Ecto neural progenitor cell (in vitro differentiated cells): ENCODE measurements at regions not wholly inside any gene's neighbourhood (a gene's known extent, or its start where the extent isn't known, plus 50 kb on each side); places are given as distances from the start of the nearest gene placed in this dataset.
"Not testable (repeated sequence)": the region's sequence is repeated elsewhere in the genome, so short reads cannot be mapped to it uniquely, and the experiment has no call there.

Source experiments
- DNase-seq: peaks from one replicate; pipeline ENCODE4 v3.0.0-alpha.2; 2018; ENCODE audit warnings: low spot score

DNA sequence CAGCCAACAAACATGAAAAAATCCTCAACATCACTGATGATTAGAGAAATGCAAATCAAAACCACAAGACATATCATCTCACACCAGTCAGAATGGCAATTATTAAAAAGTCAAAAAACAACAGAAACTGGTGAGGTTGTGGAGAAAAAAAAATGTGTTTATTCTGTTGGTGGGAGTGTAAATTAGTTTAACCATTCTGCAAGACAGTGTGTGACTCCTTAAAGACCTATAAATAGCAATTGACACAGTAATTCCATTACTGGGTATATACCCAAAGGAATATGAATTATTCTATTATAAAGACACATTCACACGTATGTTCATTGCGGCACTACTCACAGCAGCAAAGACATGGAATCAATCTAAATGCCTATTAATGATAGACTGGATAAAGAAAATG lies 427.3 kb upstream of the CHORDC1 start:
- no peak for DNase-seq

- DNase-seq: no peak
Measured at GRCh38 chr11:90646706-90647105, 423.9 kb upstream of the CHORDC1 start.

- no peak for DNase-seq
Measured at GRCh38 chr11:90646266-90646665, 423.4 kb upstream of the CHORDC1 start.

GRCh38 chr11:90639461-90639993 lies 416.7 kb upstream of the CHORDC1 start:
- DNase-seq: no peak

- no peak for DNase-seq
Measured at GRCh38 chr11:90635886-90636285, 413.0 kb upstream of the CHORDC1 start.

- no peak for DNase-seq
Measured at GRCh38 chr11:90635151-90635550, 412.3 kb upstream of the CHORDC1 start.

GRCh38 chr11:90630176-90630575 lies 407.3 kb upstream of the CHORDC1 start:
- no peak for DNase-seq

DNA sequence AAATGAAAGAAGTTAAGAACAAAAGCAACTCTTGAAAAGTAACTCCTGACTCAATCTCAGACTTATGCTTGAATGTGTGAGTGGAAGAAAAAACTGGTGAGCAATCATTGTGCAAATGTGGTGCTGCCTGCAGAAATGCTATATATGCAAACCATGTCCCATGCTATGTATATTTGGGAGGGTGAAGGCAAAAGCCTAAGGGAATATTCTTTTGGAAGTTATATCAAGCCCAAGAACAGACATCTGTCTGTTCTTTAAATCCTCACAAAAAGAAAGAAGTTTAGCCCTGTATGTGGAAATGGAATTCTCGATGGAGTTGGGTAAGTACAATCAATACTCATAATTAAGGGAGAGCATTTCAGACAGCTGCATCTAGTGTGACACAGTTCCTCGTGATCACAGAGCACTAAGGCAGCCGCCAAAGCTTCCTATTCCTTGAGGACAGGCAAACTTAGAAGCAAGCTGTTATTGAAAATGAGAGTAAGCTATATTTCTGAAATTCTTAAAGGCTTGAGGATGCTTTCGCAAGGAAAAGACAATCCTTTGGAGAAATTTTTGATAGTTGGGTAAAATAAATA lies 406.5 kb upstream of the CHORDC1 start:
- DNase-seq: no peak

DNA sequence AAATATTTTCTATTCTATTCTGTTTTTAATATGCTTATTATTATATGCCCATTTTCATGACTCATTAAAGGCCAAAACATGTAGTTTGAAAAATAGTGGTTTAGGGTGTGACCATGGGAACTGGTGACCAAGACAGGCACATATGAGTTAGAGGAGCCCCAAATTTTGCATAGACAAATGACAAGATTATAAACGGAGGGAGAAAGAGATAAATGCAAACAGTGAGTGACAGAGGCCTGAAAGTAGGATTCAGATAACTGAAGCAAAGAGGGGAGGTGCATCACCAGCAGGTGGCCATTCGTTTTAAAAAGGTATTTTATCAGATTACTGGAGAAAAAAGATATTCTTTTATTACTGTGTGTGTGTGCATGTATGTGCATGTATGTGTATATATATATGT lies 391.5 kb upstream of the CHORDC1 start:
- no peak for DNase-seq

DNA sequence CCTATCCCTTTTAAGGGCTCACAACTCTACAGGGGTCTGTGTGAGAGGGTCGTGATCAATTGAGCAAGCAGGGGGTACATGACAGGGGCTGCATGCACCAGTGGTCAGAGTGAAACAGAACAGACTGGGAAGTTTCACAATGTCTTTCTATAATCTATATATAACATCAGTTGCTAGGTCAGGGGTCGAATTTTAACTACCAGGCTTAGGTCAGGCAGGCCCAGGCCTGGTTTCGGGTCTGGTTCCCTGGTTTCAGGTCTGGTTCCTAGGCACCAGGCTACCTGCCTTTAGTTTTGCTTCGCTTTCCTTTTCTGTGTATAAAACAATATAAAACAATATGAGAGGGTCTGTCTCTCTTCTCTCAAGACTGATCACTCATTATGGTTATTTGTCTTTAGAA lies 390.2 kb upstream of the CHORDC1 start:
- DNase-seq: not testable (repeated sequence)

- no peak for DNase-seq
Measured at GRCh38 chr11:90606721-90607120, 383.9 kb upstream of the CHORDC1 start.

DNA sequence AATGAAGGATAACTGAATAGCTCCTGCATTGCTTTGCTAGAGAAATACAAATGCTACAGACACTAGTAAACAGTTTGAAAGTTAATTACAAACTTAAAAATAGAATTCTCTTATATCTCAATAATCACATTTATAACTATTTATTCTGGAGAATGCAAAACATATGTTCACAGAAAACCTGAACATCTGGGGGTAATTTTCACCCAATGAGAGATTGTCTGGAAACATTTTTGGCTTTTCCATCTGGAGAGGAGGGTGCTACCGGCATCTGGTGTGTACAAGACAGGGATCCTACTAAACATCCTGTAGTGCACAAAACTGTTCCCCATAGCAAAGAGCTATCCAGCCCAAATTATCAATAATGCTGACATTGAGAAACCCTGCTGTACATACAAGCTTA lies 378.4 kb upstream of the CHORDC1 start:
- DNase-seq: no peak

GRCh38 chr11:90594658-90595057 lies 371.8 kb upstream of the CHORDC1 start:
- DNase-seq: no peak

GRCh38 chr11:90593099-90593498 lies 370.2 kb upstream of the CHORDC1 start:
- no peak for DNase-seq

- DNase-seq: no peak
Measured at GRCh38 chr11:90590286-90590685, 367.4 kb upstream of the CHORDC1 start.

- no peak for DNase-seq
Measured at GRCh38 chr11:90589735-90590134, 366.9 kb upstream of the CHORDC1 start.

GRCh38 chr11:90587896-90588295 lies 365.0 kb upstream of the CHORDC1 start:
- DNase-seq: no peak

GRCh38 chr11:90585491-90585890 lies 362.6 kb upstream of the CHORDC1 start:
- DNase-seq: no peak

DNA sequence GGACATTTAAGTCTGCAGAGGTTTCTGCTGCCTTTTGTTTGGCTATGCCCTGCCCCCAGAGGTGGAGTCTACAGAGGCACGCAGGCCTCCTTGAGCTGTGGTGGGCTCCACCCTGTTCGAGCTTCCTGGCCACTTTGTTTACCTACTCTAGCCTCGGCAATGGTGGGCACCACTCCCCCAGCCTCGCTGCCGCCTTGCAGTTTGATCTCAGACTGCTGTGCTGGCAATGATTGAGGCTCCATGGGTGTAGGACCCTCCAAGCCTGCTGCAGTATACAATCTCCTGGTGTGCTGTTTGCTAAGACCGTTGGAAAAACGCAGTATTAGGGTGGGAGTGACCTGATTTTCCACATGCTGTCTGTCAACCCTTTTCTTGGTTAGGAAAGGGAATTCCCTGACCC lies 360.1 kb upstream of the CHORDC1 start:
- not testable (repeated sequence) for DNase-seq

DNA sequence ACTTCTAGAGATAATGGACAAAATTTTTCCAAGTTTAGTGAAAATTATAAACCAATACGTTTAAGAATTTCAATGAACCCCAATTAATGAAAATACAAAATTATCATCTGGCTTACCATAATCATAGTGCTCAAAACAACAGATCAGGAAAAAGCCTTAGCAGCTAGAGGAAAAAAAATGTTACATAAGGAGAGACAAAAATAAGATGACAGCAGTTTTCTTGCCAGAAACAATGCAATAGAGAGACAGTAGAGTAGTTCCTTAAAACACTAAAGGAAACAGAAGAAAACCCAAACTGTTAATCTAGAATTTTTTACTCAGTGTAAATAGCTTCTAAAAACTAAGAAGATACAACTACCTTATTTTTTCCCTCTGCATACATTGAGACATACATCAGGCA lies 341.7 kb upstream of the CHORDC1 start:
- no peak for DNase-seq

- DNase-seq: no peak
Measured at GRCh38 chr11:90558328-90558865, 335.5 kb upstream of the CHORDC1 start.

DNA sequence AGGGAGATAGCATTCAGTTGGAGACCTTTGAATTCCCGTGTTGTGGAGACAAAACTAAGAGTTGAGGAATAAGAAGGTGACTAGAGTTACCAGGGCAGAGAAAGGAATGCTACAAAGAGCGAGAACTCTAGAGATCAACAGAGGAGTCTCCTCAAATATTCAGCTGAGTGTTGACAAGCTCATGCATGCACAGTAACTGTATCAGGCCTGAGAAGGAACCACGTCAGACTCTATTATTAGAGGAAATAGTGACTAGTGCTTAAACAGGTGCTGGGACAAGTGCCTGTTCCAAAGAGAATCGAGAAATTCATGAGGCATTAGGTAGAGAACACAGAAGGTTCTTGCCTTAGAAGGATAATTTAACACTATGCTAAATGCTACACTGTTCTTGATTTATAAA lies 333.8 kb upstream of the CHORDC1 start:
- no peak for DNase-seq

DNA sequence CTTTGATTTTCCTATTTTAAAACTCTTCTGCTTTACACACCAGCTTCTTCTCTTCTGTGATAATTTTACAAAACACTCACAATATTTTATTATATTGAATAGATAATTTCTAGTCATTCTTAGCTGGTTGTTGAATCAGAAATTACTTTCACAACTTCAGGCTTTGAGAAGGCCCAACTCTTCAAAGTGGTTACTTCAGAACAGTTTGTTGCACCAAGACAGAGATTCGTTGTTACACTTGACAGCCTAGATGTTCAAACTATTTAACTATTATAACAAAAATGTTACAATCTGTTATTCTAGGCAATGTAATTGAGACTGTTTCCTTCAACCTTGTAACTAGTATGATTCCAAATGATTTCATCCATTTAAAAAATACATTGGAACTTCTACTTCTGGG lies 333.2 kb upstream of the CHORDC1 start:
- DNase-seq: no peak

DNA sequence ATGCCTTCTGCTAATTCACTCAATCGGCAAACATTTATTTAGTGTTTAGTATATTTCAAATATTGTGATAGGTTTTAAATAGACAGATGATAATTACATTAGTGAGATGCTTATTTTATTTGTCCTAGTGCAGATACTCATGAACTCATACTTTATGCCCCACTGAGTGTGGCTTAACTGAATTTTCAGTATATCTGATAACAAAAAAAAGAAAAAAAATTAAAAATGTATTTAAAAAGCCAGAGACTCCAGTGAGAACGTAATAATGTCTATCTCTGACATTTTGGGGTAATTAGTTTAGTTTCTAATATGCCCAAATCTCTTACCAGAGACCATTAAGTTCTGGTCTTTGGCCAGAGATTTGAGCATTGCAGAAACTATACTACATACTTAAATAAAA lies 332.6 kb upstream of the CHORDC1 start:
- no peak for DNase-seq
